BLaER1 (cell line): ENCODE measurements at regions not wholly inside any gene's neighbourhood (a gene's known extent, or its start where the extent isn't known, plus 50 kb on each side); places are given as distances from the start of the nearest gene placed in this dataset.
"Not testable (repeated sequence)": the region's sequence is repeated elsewhere in the genome, so short reads cannot be mapped to it uniquely, and the experiment has no call there.

ENCODE experiments used
- H3K27ac ChIP-seq: shearing (Covaris generic); formaldehyde crosslinking; 2 replicates; pipeline ENCODE4 v1.8.1; 2022
- H3K27me3 ChIP-seq: shearing (Covaris generic); formaldehyde crosslinking; 2 replicates; pipeline ENCODE4 v1.8.1; 2022
- H3K36me3 ChIP-seq: shearing (Covaris generic); formaldehyde crosslinking; 2 replicates; pipeline ENCODE4 v1.8.1; 2022
- H3K4me1 ChIP-seq: shearing (Covaris generic); formaldehyde crosslinking; 2 replicates; pipeline ENCODE4 v1.8.1; 2022
- H3K4me2 ChIP-seq: shearing (Covaris generic); formaldehyde crosslinking; 2 replicates; pipeline ENCODE4 v1.8.1; 2022
- H3K4me3 ChIP-seq: shearing (Covaris generic); formaldehyde crosslinking; 2 replicates; pipeline ENCODE4 v1.8.1; 2022
- H3K9ac ChIP-seq: shearing (Covaris generic); formaldehyde crosslinking; 2 replicates; pipeline ENCODE4 v1.8.1; 2022
- H3K9me3 ChIP-seq: shearing (Covaris generic); formaldehyde crosslinking; 2 replicates; pipeline ENCODE4 v1.8.1; 2022
- H4K20me1 ChIP-seq: shearing (Covaris generic); formaldehyde crosslinking; 2 replicates; pipeline ENCODE4 v1.8.1; 2022
- Cebpa-rat ChIP-seq: shearing (Covaris generic); IDR thresholded peaks from 2 replicates; pipeline ENCODE4 v1.8.1; 2022

- no peak for TF ChIP-seq Cebpa-rat
- no peaks in the 10 kb centered on the region for H3K27me3 ChIP-seq
- H3K4me2 ChIP-seq: no peak overlapping the region
- no peaks in the 10 kb centered on the region for H4K20me1 ChIP-seq
- no peak overlapping the region for H3K9ac ChIP-seq
- H3K4me1 ChIP-seq: no peaks in the 10 kb centered on the region
- H3K27ac ChIP-seq: no peak overlapping the region
- H3K4me3 ChIP-seq: no peak overlapping the region
- peaks cover 14% of the 10 kb centered on the region for H3K9me3 ChIP-seq
- H3K36me3 ChIP-seq: no peaks in the 10 kb centered on the region
Measured at GRCh38 chr4:107512549-107512948, 207.5 kb downstream of the PAPSS1 start.

- Histone ChIP-seq H3K9ac (no peak overlapping the region), H4K20me1 (no peaks in the 10 kb centered on the region), H3K27me3 (no peaks in the 10 kb centered on the region), H3K27ac (no peak overlapping the region), H3K36me3 (no peaks in the 10 kb centered on the region), H3K9me3 (no peaks in the 10 kb centered on the region), H3K4me1 (no peaks in the 10 kb centered on the region), H3K4me2 (no peak overlapping the region), H3K4me3 (no peak overlapping the region)
- TF ChIP-seq Cebpa-rat: no peak
Measured at GRCh38 chr4:107509615-107510014, 210.4 kb downstream of the PAPSS1 start.

- H3K36me3 ChIP-seq: no peaks in the 10 kb centered on the region
- no peak for TF ChIP-seq Cebpa-rat
- no peaks in the 10 kb centered on the region for H3K4me1 ChIP-seq
- no peak overlapping the region for H3K27ac ChIP-seq
- H3K4me3 ChIP-seq: no peak overlapping the region
- H3K27me3 ChIP-seq: no peaks in the 10 kb centered on the region
- no peak overlapping the region for H3K4me2 ChIP-seq
- no peaks in the 10 kb centered on the region for H3K9me3 ChIP-seq
- H3K9ac ChIP-seq: no peak overlapping the region
- no peaks in the 10 kb centered on the region for H4K20me1 ChIP-seq
Measured at GRCh38 chr4:107500551-107500950, 219.5 kb downstream of the PAPSS1 start.

DNA sequence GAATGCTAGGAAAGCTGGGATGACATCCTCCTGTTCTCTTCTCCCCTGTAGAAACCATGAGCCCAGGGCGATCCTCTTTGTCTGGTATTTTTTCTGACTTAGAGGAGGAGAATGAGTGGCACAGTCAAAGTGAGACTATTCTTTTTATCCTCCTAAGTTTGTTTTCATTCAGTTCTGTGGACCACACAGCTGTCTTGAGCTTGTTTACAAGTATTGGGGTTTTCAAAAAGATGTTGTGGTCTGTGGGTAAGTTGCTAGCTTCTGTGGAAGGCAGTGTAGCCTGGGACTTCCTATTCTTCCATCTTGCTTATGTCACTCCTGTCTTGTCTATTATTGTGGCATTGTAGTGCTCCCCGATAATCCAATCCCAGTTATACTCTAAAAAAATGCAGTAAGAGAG, 223.0 kb downstream of the PAPSS1 start:
- Histone ChIP-seq H3K4me1 (no peaks in the 10 kb centered on the region), H3K4me2 (no peak overlapping the region), H4K20me1 (no peaks in the 10 kb centered on the region), H3K9me3 (no peaks in the 10 kb centered on the region), H3K4me3 (no peak overlapping the region), H3K27me3 (no peaks in the 10 kb centered on the region), H3K36me3 (no peaks in the 10 kb centered on the region), H3K9ac (no peak overlapping the region), H3K27ac (no peak overlapping the region)
- no peak for TF ChIP-seq Cebpa-rat

DNA sequence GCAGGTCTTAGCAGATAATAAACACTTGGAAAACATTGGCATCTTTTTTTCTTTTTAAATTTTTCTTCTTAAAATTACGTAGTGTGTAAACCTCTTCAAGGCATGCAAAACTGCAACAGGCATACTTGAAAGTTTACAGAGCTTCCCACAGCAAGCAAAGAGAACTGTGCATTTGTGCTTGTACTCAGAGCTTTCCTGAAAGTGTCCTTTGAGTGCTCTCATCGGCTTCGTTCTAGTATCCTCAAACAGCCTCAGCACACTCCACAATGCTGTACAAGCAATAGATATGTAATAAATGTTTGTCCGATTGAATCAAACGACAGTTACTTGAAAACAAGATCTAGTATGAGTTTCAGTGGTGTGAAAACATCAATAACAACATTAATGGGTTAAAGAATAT, 227.5 kb downstream of the PAPSS1 start:
- H3K4me2 ChIP-seq: no peak overlapping the region
- H3K9me3 ChIP-seq: no peaks in the 10 kb centered on the region
- no peak overlapping the region for H3K27ac ChIP-seq
- H3K9ac ChIP-seq: no peak overlapping the region
- TF ChIP-seq Cebpa-rat: no peak
- no peaks in the 10 kb centered on the region for H3K36me3 ChIP-seq
- no peaks in the 10 kb centered on the region for H4K20me1 ChIP-seq
- H3K27me3 ChIP-seq: no peaks in the 10 kb centered on the region
- no peak overlapping the region for H3K4me3 ChIP-seq
- H3K4me1 ChIP-seq: no peaks in the 10 kb centered on the region

DNA sequence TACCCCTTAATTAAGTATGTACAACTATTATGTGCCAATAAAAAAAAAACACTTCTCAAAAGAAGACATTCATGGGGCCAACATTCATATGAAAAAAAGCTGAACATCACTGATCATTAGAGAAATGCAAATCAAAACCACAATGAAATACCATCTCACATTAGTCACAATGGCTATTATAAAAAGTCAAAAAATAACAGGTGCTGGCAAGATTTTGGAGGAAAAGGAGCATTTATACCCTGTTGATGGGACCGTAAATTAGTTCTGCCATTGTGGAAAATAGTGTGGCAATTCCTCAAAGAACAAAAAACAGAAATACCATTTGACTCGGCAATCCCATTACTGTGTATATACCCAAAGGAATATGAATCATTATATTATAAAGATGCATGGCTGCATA, 229.9 kb downstream of the PAPSS1 start:
- H4K20me1 ChIP-seq: no peaks in the 10 kb centered on the region
- no peak overlapping the region for H3K9ac ChIP-seq
- no peak overlapping the region for H3K27ac ChIP-seq
- no peaks in the 10 kb centered on the region for H3K4me1 ChIP-seq
- no peaks in the 10 kb centered on the region for H3K9me3 ChIP-seq
- H3K4me3 ChIP-seq: no peak overlapping the region
- H3K4me2 ChIP-seq: no peak overlapping the region
- no peaks in the 10 kb centered on the region for H3K27me3 ChIP-seq
- TF ChIP-seq Cebpa-rat: no peak
- no peaks in the 10 kb centered on the region for H3K36me3 ChIP-seq

DNA sequence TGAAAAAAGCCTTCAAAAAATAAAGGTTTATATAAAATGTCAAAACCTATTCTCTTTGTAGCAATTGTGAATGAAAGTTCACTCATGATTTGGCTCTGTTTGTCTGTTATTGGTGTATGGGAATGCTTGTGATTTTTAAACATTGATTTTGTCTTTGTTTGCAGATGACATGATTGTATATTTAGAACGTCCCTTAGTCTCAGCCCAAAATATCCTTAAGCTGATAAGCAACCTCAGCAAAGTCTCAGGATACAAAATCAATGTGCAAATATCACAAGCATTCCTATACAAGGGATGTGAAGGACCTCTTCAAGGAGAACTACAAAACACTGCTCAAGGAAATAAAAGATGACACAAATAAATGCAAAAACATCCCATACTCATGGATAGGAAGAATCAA, 236.4 kb downstream of the PAPSS1 start:
- H3K27ac ChIP-seq, H3K9ac ChIP-seq, H3K4me1 ChIP-seq, H3K36me3 ChIP-seq, H4K20me1 ChIP-seq, H3K27me3 ChIP-seq, H3K4me3 ChIP-seq, H3K4me2 ChIP-seq: not testable (repeated sequence)
- H3K9me3 ChIP-seq: peaks cover 13% of the 10 kb centered on the region

DNA sequence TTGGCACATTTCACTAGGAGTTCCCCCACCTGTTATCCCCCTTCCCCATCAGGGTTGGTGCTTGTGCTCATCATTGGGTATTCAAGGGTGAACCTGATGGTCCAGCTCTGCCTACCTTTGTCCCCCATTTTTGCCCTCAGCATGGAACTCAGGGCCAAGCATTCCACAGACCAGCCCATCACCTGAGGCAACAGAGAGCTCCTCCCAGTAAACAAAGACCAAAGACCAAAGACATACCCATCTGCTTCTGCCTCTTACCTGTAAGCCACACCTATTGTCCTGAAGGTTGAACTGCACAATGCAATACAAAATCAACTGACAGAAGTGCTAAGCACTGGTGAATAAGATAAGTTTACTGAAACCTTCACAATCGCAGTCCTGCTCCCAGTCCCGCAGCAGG, 237.5 kb downstream of the PAPSS1 start:
- Histone ChIP-seq H3K36me3 (no peaks in the 10 kb centered on the region), H3K27me3 (no peaks in the 10 kb centered on the region), H3K4me1 (no peaks in the 10 kb centered on the region), H4K20me1 (no peaks in the 10 kb centered on the region), H3K4me2 (no peak overlapping the region), H3K9me3 (peaks cover 13% of the 10 kb centered on the region), H3K9ac (no peak overlapping the region), H3K27ac (no peak overlapping the region), H3K4me3 (no peak overlapping the region)
- no peak for TF ChIP-seq Cebpa-rat

DNA sequence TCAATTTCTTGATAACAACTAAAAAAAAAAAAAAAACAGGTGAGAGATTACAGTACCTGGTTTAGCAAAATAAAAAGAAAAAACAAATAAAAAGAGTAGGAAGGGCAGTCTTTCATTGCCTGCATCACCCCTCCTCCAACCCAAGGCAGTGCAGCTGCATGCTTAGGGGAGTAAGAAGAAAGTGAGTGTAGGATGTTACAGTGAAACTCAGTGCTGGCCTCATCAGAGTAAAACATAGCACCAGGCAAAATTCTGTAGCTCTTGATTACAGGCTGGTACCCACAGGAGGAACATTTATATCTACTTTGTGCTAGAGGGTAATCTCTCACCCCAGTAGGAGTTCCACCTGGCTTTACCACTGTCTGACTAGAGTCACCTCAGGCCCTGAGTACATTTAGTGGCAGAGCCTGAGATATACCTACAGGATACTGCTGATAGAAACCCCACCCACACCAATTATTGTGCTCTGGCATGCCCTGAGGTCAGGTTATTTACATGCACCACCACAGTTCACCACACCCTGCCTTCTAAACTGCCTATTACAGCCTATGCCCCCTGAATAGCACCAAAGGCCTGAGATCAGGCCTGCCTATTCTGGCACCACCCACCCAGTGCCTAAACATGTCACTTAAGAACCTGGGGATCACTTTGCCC, 241.6 kb downstream of the PAPSS1 start:
- H3K9me3 ChIP-seq: peaks cover 13% of the 10 kb centered on the region

GRCh38 chr4:107473126-107473525, 246.9 kb downstream of the PAPSS1 start:
- no peak overlapping the region for H3K4me3 ChIP-seq
- no peak overlapping the region for H3K27ac ChIP-seq
- no peaks in the 10 kb centered on the region for H3K36me3 ChIP-seq
- no peaks in the 10 kb centered on the region for H3K4me1 ChIP-seq
- H3K27me3 ChIP-seq: no peaks in the 10 kb centered on the region
- H3K4me2 ChIP-seq: no peak overlapping the region
- H3K9ac ChIP-seq: no peak overlapping the region
- H3K9me3 ChIP-seq: no peaks in the 10 kb centered on the region
- no peak for TF ChIP-seq Cebpa-rat
- H4K20me1 ChIP-seq: no peaks in the 10 kb centered on the region

More for the DNA sequence above, 241.6 kb downstream of the PAPSS1 start:
- no peaks in the 10 kb centered on the region for H3K27me3 ChIP-seq
- no peak overlapping the region for H3K4me3 ChIP-seq
- no peaks in the 10 kb centered on the region for H3K36me3 ChIP-seq
- H3K9ac ChIP-seq: no peak overlapping the region
- no peaks in the 10 kb centered on the region for H3K4me1 ChIP-seq
- no peak for TF ChIP-seq Cebpa-rat
- H3K27ac ChIP-seq: no peak overlapping the region
- H4K20me1 ChIP-seq: no peaks in the 10 kb centered on the region
- H3K4me2 ChIP-seq: no peak overlapping the region
